K562 (cell line): ENCODE measurements at regions not wholly inside any gene's neighbourhood (a gene's known extent, or its start where the extent isn't known, plus 50 kb on each side); places are given as distances from the start of the nearest gene placed in this dataset.

Experiments
- ATAC-seq: fragments of 200-7000 bp; cut with Tn5 transposase; 3 replicates; pipeline ENCODE4 v1.9.1; 2020; ENCODE audit warnings: moderate library complexity
- BruUV-seq: library from RNA; stranded (reverse); fragments of 400-500 nt; replicated peaks from 2 replicates; lab custom pipeline; 2021; lab: Mats Ljungman, UMichigan
- CTCF ChIA-PET: fragments of 300-600 bp; formaldehyde crosslinking; extraction: SDS; loops from one replicate; lab custom pipeline; 2021; ENCODE audit warnings: low intra/inter-chr PET ratio; lab: Yijun Ruan, JAX
- POLR2A ChIA-PET: fragments of 300-600, 350-650 bp; sonication (Branson Sonifier 250); formaldehyde crosslinking; extraction: SDS; loops from one replicate; lab custom pipeline; 2021; ENCODE audit warnings: antibody characterized with exemption, inconsistent platforms; lab: Yijun Ruan, JAX
- DNase-seq, 4 experiments: peaks; one replicate each; pipeline versions ENCODE4 v3.0.0 to v3.0.0-alpha.2; 2011 to 2018; ENCODE audit warnings: low spot score in 3 of 4, mixed read lengths in 3 of 4; ENCODE audit errors: extremely low read depth in 1 of 4
- FAIRE-seq: peaks from 2 replicates; lab custom pipeline; 2011; peaks lifted over from hg19 to GRCh38; lab: Jason Lieb, UNC
- H2AFZ ChIP-seq: 2 replicates; pipeline ENCODE4 v1.6.0; 2011; ENCODE audit warnings: low read depth, low read length, control low read depth, inconsistent platforms
- H3K27ac ChIP-seq: fragments of 200-600 bp; 3 replicates; pipeline ENCODE4 v1.8.0; 2011; ENCODE audit warnings: low read depth, mild to moderate bottlenecking, control low read depth, inconsistent platforms, low read length, moderate library complexity, mixed read lengths; ENCODE audit errors: extremely low read depth
- H3K27me3 ChIP-seq, 2 experiments: fragments of 300-600 bp in 1 of 2; 2 replicates in 1 of 2; 3 replicates in 1 of 2; pipeline versions ENCODE4 v1.6.0 to v1.8.0; 2011; ENCODE audit warnings: inconsistent platforms in 2 of 2, low read length in 2 of 2, mild to moderate bottlenecking in 1 of 2, mixed read lengths in 1 of 2, moderate library complexity in 1 of 2; ENCODE audit not compliant: control insufficient read depth in 2 of 2, insufficient read depth in 2 of 2
- H3K36me3 ChIP-seq: fragments of 300-600 bp; 3 replicates; pipeline ENCODE4 v1.8.0; 2011; ENCODE audit warnings: mild to moderate bottlenecking, low read length, inconsistent platforms; ENCODE audit not compliant: control insufficient read depth, insufficient read depth
- H3K4me1 ChIP-seq, 2 experiments: fragments of 200-600 bp in 1 of 2; replicated peaks in 1 of 2; 2 replicates in 1 of 2; 3 replicates in 1 of 2; pipeline versions ENCODE4 v1.5.1 to v1.8.0; 2011; ENCODE audit warnings: inconsistent platforms in 2 of 2, low read length in 2 of 2, mild to moderate bottlenecking in 1 of 2, mixed read lengths in 1 of 2, moderate library complexity in 1 of 2; ENCODE audit not compliant: control insufficient read depth in 2 of 2, insufficient read depth in 2 of 2
- H3K4me2 ChIP-seq: 2 replicates; pipeline ENCODE4 v1.6.1; 2011; ENCODE audit warnings: low read length, control low read depth, inconsistent platforms, mixed read lengths; ENCODE audit not compliant: insufficient read depth
- H3K4me3 ChIP-seq: fragments of 200-600 bp; sonication (generic), shearing (Covaris generic); 2 replicates; pipeline ENCODE4 v1.5.1; 2016; ENCODE audit warnings: control low read depth, inconsistent platforms
- H3K79me2 ChIP-seq: fragments of 200-600 bp; 3 replicates; pipeline ENCODE4 v1.8.0; 2011; ENCODE audit warnings: low read length, inconsistent platforms; ENCODE audit not compliant: control insufficient read depth, insufficient read depth
- H3K9ac ChIP-seq, 2 experiments: 2 replicates each; pipeline versions ENCODE4 v1.6.0 to v1.6.1; 2011; ENCODE audit warnings: low read depth in 2 of 2, low read length in 2 of 2, control low read depth in 1 of 2, inconsistent platforms in 1 of 2, mild to moderate bottlenecking in 1 of 2, mixed read lengths in 1 of 2; ENCODE audit not compliant: insufficient read depth in 1 of 2
- H3K9me1 ChIP-seq: one replicate; pipeline ENCODE4 v1.6.0; 2011; ENCODE audit warnings: inconsistent platforms, mild to moderate bottlenecking, low read length, moderate library complexity; ENCODE audit not compliant: control insufficient read depth, insufficient read depth
- H3K9me3 ChIP-seq: replicated peaks from 2 replicates; pipeline ENCODE4 v1.5.1; 2011; ENCODE audit warnings: low read depth, low read length, inconsistent platforms; ENCODE audit not compliant: control insufficient read depth, insufficient read depth
- H4K20me1 ChIP-seq: replicated peaks from 2 replicates; pipeline ENCODE4 v1.6.1; 2011; ENCODE audit warnings: low read length, inconsistent platforms, mixed read lengths; ENCODE audit not compliant: control insufficient read depth, insufficient read depth
- MCM5 ChIP-seq: fragments of 450-650 bp; IDR thresholded peaks from 2 replicates; pipeline ENCODE4 v1.6.1; 2016; ENCODE audit warnings: low read depth
- MYNN ChIP-seq, 2 experiments: sonication (generic); formaldehyde crosslinking in 1 of 2; IDR thresholded peaks; 2 replicates each; pipeline versions ENCODE4 v1.5.0 to v1.6.1; 2016 to 2020; ENCODE audit warnings: antibody characterized with exemption in 1 of 2, missing genetic modification reagents in 1 of 2
- NR2F6 ChIP-seq: fragments of 450-650 bp; formaldehyde crosslinking; IDR thresholded peaks from 2 replicates; pipeline ENCODE4 v1.4.0; 2020; ENCODE audit warnings: mild to moderate bottlenecking
- TRIM24 ChIP-seq, 2 experiments: fragments of 450-650 bp; IDR thresholded peaks; 2 replicates each; pipeline ENCODE4 v1.6.1; 2016
- ZNF699 ChIP-seq: fragments of 250-450 bp; sonication (Bioruptor Pico); IDR thresholded peaks from 2 replicates; pipeline ENCODE4 v1.8.0; 2021; ENCODE audit warnings: mild to moderate bottlenecking, moderate library complexity; ENCODE audit not compliant: insufficient replicate concordance
- WGBS: fragments of 100-300 bp; shearing (Covaris generic); methylation state at CpG from one replicate; pipeline ENCODE4 v1.1.6; 2016; ENCODE audit warnings: low coverage, mixed read lengths; ENCODE audit not compliant: insufficient coverage; ENCODE audit errors: missing lambda C conversion rate; 5-methylcytosine and 5-hydroxymethylcytosine counted together
- in situ Hi-C: fragments of 300-500 bp; cut with MboI; formaldehyde crosslinking; loops from 4 replicates; pipeline ENCODE4 v1.15.0; 2018; ENCODE audit warnings: inconsistent platforms, mixed read lengths
- intact Hi-C: fragments of 100-400 bp; cut with micrococcal nuclease; formaldehyde crosslinking; loops from 2 replicates; pipeline ENCODE4 v1.14.2; 2022
- TF ChIP-seq, protein P1 (sequence below): fragments of 200-600 bp; sonication (generic); IDR thresholded peaks from one replicate; pipeline ENCODE4 v1.6.1; 2012; ENCODE audit warnings: mild to moderate bottlenecking, low read depth, low read length, inconsistent platforms

DNA sequence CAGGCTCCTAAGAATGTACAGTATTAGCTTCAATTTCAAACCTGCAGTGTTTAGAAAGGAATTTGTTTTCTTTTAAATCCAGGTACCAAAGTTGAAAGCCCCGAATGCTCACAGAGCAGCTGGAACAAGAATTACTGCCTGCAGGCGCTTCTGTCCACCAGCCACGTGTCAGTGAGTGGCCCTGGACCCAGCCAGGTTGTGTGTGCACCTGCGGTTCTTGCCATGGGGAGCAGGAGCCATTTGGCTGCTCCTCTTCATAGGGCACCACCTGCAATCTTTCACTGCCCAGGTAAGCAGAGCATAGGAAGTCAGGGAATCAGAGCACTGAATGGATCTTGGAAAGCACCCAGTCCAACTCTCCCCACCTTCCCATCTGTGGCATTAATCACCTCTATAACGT lies 79.5 kb upstream of the PIP5K1B start:
- no peak overlapping the region for H3K27ac ChIP-seq
- DNase-seq: no peak
- ATAC-seq: no peak
- in situ Hi-C loops (no loop called here), intact Hi-C loops (no loop called here)
- no peak for FAIRE-seq
- TF ChIP-seq MYNN (IDR thresholded peaks at IDR 0.05) (no peak), MYNN (CRISPR knock-in tag; IDR thresholded peaks at IDR 0.05) (no peak), MCM5 (no peak), TRIM24 (IDR thresholded peaks at IDR 0.05) (no peak), ZNF699 (CRISPR knock-in tag) (no peak), NR2F6 (CRISPR knock-in tag) (no peak)
- TF ChIP-seq, protein P1, sequence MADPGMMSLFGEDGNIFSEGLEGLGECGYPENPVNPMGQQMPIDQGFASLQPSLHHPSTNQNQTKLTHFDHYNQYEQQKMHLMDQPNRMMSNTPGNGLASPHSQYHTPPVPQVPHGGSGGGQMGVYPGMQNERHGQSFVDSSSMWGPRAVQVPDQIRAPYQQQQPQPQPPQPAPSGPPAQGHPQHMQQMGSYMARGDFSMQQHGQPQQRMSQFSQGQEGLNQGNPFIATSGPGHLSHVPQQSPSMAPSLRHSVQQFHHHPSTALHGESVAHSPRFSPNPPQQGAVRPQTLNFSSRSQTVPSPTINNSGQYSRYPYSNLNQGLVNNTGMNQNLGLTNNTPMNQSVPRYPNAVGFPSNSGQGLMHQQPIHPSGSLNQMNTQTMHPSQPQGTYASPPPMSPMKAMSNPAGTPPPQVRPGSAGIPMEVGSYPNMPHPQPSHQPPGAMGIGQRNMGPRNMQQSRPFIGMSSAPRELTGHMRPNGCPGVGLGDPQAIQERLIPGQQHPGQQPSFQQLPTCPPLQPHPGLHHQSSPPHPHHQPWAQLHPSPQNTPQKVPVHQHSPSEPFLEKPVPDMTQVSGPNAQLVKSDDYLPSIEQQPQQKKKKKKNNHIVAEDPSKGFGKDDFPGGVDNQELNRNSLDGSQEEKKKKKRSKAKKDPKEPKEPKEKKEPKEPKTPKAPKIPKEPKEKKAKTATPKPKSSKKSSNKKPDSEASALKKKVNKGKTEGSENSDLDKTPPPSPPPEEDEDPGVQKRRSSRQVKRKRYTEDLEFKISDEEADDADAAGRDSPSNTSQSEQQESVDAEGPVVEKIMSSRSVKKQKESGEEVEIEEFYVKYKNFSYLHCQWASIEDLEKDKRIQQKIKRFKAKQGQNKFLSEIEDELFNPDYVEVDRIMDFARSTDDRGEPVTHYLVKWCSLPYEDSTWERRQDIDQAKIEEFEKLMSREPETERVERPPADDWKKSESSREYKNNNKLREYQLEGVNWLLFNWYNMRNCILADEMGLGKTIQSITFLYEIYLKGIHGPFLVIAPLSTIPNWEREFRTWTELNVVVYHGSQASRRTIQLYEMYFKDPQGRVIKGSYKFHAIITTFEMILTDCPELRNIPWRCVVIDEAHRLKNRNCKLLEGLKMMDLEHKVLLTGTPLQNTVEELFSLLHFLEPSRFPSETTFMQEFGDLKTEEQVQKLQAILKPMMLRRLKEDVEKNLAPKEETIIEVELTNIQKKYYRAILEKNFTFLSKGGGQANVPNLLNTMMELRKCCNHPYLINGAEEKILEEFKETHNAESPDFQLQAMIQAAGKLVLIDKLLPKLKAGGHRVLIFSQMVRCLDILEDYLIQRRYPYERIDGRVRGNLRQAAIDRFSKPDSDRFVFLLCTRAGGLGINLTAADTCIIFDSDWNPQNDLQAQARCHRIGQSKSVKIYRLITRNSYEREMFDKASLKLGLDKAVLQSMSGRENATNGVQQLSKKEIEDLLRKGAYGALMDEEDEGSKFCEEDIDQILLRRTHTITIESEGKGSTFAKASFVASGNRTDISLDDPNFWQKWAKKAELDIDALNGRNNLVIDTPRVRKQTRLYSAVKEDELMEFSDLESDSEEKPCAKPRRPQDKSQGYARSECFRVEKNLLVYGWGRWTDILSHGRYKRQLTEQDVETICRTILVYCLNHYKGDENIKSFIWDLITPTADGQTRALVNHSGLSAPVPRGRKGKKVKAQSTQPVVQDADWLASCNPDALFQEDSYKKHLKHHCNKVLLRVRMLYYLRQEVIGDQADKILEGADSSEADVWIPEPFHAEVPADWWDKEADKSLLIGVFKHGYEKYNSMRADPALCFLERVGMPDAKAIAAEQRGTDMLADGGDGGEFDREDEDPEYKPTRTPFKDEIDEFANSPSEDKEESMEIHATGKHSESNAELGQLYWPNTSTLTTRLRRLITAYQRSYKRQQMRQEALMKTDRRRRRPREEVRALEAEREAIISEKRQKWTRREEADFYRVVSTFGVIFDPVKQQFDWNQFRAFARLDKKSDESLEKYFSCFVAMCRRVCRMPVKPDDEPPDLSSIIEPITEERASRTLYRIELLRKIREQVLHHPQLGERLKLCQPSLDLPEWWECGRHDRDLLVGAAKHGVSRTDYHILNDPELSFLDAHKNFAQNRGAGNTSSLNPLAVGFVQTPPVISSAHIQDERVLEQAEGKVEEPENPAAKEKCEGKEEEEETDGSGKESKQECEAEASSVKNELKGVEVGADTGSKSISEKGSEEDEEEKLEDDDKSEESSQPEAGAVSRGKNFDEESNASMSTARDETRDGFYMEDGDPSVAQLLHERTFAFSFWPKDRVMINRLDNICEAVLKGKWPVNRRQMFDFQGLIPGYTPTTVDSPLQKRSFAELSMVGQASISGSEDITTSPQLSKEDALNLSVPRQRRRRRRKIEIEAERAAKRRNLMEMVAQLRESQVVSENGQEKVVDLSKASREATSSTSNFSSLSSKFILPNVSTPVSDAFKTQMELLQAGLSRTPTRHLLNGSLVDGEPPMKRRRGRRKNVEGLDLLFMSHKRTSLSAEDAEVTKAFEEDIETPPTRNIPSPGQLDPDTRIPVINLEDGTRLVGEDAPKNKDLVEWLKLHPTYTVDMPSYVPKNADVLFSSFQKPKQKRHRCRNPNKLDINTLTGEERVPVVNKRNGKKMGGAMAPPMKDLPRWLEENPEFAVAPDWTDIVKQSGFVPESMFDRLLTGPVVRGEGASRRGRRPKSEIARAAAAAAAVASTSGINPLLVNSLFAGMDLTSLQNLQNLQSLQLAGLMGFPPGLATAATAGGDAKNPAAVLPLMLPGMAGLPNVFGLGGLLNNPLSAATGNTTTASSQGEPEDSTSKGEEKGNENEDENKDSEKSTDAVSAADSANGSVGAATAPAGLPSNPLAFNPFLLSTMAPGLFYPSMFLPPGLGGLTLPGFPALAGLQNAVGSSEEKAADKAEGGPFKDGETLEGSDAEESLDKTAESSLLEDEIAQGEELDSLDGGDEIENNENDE: no peak
- H3K36me3 ChIP-seq: no peaks in the 10 kb centered on the region
- H4K20me1 ChIP-seq: no peaks in the 10 kb centered on the region
- ChIA-PET POLR2A (no interaction called here), CTCF (no interaction called here)
- H3K27me3 ChIP-seq: no peaks in the 10 kb centered on the region; a peak in 2 of 5 replicates
- H3K9me1 ChIP-seq: no peaks in the 10 kb centered on the region
- no peaks in the 10 kb centered on the region for H3K79me2 ChIP-seq
- 12% methylated on average over 4 of the region's 5 CpGs for WGBS
- no TSS peak for BruUV-seq
- no peak overlapping the region for H3K4me2 ChIP-seq
- H3K9me3 ChIP-seq: no peaks in the 10 kb centered on the region
- H3K4me3 ChIP-seq: no peak overlapping the region
- H3K4me1 ChIP-seq: peaks cover 0 to 15% of the 10 kb centered on the region in 2 experiments; a peak in 3 of 5 replicates
- H2AFZ ChIP-seq: no peak overlapping the region
- no peak overlapping the region for H3K9ac ChIP-seq
